HEK293T (cell line): ENCODE measurements at regions not wholly inside any gene's neighbourhood (a gene's known extent, or its start where the extent isn't known, plus 50 kb on each side); places are given as distances from the start of the nearest gene placed in this dataset.
A peak's percentile ranks its signal among the peaks of the same experiment; 100 is the strongest.

Source experiments
- BHLHE40 ChIP-seq: fragments of 450-650 bp; IDR thresholded peaks from 2 replicates; pipeline ENCODE4 v1.6.1; 2016; ENCODE audit warnings: mild to moderate bottlenecking, moderate library complexity, borderline replicate concordance
- FOXK2 ChIP-seq: fragments of 450-650 bp; IDR thresholded peaks from 2 replicates; pipeline ENCODE4 v1.6.1; 2016; ENCODE audit warnings: mild to moderate bottlenecking
- FOXM1 ChIP-seq: fragments of 450-650 bp; IDR thresholded peaks from 2 replicates; pipeline ENCODE4 v1.6.1; 2017; ENCODE audit warnings: mild to moderate bottlenecking, borderline replicate concordance
- L3MBTL2 ChIP-seq: fragments of 450-650 bp; conservative IDR thresholded peaks from 2 replicates; pipeline ENCODE4 v1.6.1; 2016; ENCODE audit warnings: mild to moderate bottlenecking
- PKNOX1 ChIP-seq: fragments of 450-650 bp; IDR thresholded peaks from 2 replicates; pipeline ENCODE4 v1.6.1; 2016
- SUZ12 ChIP-seq: fragments of 450-650 bp; IDR thresholded peaks from 2 replicates; pipeline ENCODE4 v1.6.1; 2016; ENCODE audit warnings: mild to moderate bottlenecking

DNA sequence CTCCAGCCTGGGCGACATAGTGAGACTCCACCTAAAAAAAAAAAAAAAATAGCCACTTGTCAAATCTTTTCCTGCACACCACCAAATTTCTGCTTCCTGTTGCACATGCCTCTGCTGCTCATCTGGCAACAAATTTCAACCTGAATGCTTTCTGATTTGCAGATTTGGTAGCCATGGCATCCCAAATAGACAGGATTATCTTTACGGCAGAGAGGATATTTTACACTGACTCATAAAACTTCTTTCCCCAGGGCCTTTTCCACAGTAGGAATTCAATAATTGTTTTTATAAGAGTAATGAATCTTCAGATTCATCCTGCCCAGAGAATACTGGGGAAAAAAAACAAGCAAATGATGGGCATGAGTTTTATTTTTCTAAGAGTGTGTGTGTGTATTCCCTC, 264.6 kb downstream of the FRK start:
- TF ChIP-seq L3MBTL2 (no peak), PKNOX1 (peak; percentile 87), FOXM1 (no peak), FOXK2 (no peak), BHLHE40 (no peak), SUZ12 (no peak)
